ENCODE measurements at regions not wholly inside any gene's neighbourhood (a gene's known extent, or its start where the extent isn't known, plus 50 kb on each side); places are given as distances from the start of the nearest gene placed in this dataset.
"Not testable (repeated sequence)": the region's sequence is repeated elsewhere in the genome, so short reads cannot be mapped to it uniquely, and the experiment has no call there.

DNA sequence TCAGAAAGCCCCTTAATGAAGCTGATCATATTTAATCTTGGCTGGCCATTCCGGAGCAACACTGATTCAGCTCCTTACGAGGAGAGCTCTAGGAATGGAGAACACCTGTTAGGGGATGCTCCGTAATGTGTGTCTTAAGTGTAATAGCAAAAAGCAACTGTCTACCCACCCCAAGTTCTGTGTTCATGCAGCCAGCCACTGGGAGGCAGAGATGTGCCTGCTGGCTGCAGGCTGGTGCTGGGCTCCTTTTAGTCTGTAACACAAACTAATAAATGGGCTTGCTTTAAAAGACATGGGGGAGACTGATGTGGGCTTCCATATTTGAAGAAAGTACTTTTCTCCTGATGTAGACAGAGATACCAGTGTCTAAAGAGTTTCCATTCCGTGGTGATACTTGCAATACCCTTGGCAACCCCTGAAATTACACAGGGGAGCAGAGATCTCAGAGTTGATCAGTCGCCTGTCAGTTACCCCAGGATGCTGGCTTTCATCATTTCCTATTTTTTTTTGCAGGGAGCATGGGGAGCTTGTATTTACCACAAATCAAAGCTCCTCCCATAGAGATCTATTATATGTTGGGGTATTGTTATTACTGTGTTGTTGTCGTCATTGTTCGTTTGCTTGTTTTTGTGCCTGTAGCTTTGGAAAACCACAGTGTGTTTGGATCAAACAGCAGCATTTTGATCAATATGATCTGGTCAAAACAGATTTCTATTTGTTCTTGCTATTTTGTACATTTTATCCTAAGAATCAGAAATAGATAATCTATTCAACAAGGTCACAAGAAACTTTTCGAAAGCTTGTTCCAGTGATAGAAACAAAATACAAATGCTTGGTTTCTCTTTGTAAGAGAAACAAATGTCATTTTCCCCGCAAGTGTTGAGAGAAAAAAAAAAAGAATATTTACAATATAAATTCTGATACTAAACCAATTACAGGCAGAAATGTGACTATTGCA lies 65.8 kb downstream of the MTX3 start:
- no peaks in the 10 kb centered on the region for H3K9me3 Mint-ChIP-seq
- H3K4me1 Mint-ChIP-seq (ENCODE audit: low read depth): no peaks in the 10 kb centered on the region
- peak; percentile 47 for DNase-seq
- H3K27me3 Mint-ChIP-seq: peaks cover 14% of the 10 kb centered on the region
- no peak overlapping the region for H3K27ac Mint-ChIP-seq
- H3K36me3 Mint-ChIP-seq (ENCODE audit: low read depth): no peaks in the 10 kb centered on the region
- no peak overlapping the region for H3K4me3 Mint-ChIP-seq

DNA sequence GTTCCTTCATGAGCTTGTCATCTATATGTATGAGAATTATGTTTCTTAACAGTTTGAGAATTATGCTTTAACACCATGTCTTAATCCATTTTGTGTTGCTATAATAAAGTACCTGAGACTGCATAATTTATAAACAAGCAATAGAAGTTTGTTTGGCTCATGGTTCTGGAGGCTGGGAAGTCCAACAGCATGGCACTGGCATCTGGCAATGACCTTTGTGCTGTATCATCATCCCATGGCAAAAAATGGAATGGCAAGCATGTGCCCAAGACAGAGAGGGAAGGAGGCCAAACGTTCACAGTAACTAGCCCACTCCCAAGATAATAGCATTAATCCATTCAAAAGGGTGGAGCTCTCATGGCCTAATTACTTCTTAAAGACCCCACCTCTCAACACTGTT lies 67.6 kb downstream of the MTX3 start:
- H3K36me3 Mint-ChIP-seq (ENCODE audit: low read depth): no peaks in the 10 kb centered on the region
- peaks cover 6% of the 10 kb centered on the region for H3K9me3 Mint-ChIP-seq
- peaks cover 14% of the 10 kb centered on the region for H3K27me3 Mint-ChIP-seq
- no peak for DNase-seq
- H3K27ac Mint-ChIP-seq: no peak overlapping the region
- H3K4me3 Mint-ChIP-seq: no peak overlapping the region
- no peaks in the 10 kb centered on the region for H3K4me1 Mint-ChIP-seq (ENCODE audit: low read depth)

DNA sequence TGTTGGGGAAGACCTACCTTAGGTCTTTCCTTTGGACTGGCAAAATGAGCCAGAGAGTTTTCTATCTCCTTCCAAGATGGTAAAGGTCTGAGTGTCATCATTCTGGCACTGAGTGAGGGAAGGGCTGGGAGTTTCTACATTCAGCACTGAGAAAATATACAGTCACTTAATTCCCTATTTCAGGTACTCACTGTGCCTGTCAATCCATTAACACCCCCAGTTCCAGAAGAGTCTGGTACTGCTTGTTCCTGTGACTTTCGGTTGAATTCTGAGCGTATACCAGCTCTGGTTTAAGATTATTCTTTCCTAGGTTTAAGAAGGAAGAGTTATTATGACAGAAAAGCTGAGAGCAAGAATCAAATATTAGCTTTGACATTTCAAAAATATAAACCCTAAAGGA lies 68.4 kb downstream of the MTX3 start:
- H3K27ac Mint-ChIP-seq: no peak overlapping the region
- H3K36me3 Mint-ChIP-seq (ENCODE audit: low read depth): no peaks in the 10 kb centered on the region
- peaks cover 9% of the 10 kb centered on the region for H3K9me3 Mint-ChIP-seq
- DNase-seq: no peak
- peaks cover 14% of the 10 kb centered on the region for H3K27me3 Mint-ChIP-seq
- no peak overlapping the region for H3K4me3 Mint-ChIP-seq
- H3K4me1 Mint-ChIP-seq (ENCODE audit: low read depth): no peaks in the 10 kb centered on the region

DNA sequence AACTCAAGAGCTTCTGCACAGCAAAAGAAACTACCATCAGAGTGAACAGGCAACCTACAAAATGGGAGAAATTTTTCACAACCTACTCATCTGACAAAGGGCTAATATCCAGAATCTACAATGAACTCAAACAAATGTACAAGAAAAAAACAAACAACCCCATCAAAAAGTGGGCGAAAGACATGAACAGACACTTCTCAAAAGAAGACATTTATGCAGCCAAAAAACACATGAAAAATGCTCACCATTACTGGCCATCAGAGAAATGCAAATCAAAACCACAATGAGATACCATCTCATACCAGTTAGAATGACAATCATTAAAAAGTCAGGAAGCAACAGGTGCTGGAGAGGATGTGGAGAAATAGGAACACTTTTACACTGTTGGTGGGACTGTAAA lies 83.6 kb downstream of the MTX3 start:
- DNase-seq; H3K36me3 Mint-ChIP-seq (ENCODE audit: low read depth); H3K27me3 Mint-ChIP-seq; H3K9me3 Mint-ChIP-seq; H3K4me3 Mint-ChIP-seq; H3K27ac Mint-ChIP-seq; H3K4me1 Mint-ChIP-seq (ENCODE audit: low read depth): not testable (repeated sequence)

GRCh38 chr5:79902571-79902970 lies 88.5 kb downstream of the MTX3 start:
- not testable (repeated sequence) for H3K4me3 Mint-ChIP-seq; DNase-seq; H3K36me3 Mint-ChIP-seq (ENCODE audit: low read depth); H3K9me3 Mint-ChIP-seq; H3K4me1 Mint-ChIP-seq (ENCODE audit: low read depth); H3K27ac Mint-ChIP-seq
- H3K27me3 Mint-ChIP-seq: peaks cover 39% of the 10 kb centered on the region

DNA sequence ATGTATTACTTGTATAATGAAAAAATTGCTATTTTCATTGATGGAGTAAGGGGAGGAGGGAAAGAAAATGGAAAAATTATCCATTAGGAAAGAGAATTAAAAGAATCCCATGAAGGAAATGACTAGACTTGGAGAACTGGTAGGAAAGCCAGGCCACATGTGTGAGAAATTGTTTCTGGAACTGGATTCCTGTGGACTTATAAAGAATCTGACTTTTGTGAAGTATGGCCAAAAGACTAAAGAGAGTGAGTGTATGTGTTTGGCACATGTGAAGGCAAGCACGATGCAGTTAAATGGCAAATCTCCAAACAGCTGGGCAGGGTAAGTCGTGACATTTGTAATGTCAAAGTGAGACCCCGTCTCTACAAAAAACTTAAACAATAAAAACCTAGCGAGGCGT lies 89.4 kb downstream of the MTX3 start:
- Mint-ChIP-seq H3K27me3 (peaks cover 46% of the 10 kb centered on the region), H3K27ac (no peak overlapping the region), H3K4me3 (no peak overlapping the region), H3K4me1 (ENCODE audit: low read depth) (no peaks in the 10 kb centered on the region), H3K36me3 (ENCODE audit: low read depth) (no peaks in the 10 kb centered on the region), H3K9me3 (no peaks in the 10 kb centered on the region)
- no peak for DNase-seq

DNA sequence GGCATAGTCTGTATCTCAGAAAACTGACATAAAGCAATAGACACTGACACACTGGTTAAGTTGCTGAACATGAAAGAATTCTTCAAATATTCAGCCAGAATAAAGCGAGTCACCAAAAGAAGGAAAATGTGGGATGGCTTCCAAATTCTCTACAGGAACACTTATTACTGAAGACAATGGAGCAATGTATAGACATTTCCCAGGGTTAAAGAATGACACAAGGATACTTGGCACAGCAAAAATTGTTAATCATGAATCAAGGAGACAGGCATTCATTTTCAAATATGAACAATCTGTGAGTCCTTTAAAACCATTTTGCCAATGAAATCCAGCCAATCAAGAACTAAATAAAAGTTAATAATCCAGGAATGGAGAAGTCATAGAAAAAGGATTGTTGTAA lies 92.5 kb downstream of the MTX3 start:
- no peaks in the 10 kb centered on the region for H3K4me1 Mint-ChIP-seq (ENCODE audit: low read depth)

DNA sequence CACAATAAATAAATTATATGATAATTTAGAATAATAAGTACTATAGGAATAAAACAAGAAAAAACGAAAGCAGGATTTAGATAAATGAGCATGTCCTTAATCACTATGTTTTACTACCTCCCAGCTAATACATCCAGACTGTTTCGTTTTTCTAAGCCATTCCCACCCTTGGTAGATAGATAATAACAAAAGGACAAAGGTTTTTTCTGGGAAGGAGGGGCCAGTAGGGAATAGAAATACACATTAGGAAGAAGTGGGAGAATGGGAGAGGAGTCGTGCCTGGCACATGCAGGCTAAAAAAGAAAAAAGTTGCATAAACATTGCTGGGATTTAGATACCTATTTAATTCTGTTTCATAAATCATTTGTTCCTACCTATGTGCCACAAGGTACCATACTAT lies 97.1 kb downstream of the MTX3 start:
- H3K27ac Mint-ChIP-seq: no peak overlapping the region
- no peak for DNase-seq
- peaks cover 50% of the 10 kb centered on the region for H3K27me3 Mint-ChIP-seq

More for the DNA sequence above, 92.5 kb downstream of the MTX3 start:
- H3K27ac Mint-ChIP-seq: no peak overlapping the region
- H3K4me3 Mint-ChIP-seq: no peak overlapping the region
- DNase-seq: no peak
- no peaks in the 10 kb centered on the region for H3K36me3 Mint-ChIP-seq (ENCODE audit: low read depth)
- H3K27me3 Mint-ChIP-seq: peaks cover 57% of the 10 kb centered on the region
- no peaks in the 10 kb centered on the region for H3K9me3 Mint-ChIP-seq

GRCh38 chr5:79893485-79893884 lies 97.6 kb downstream of the MTX3 start:
- no peak for DNase-seq
- Mint-ChIP-seq H3K27ac (no peak overlapping the region), H3K27me3 (peaks cover 46% of the 10 kb centered on the region), H3K4me1 (ENCODE audit: low read depth) (no peaks in the 10 kb centered on the region), H3K9me3 (no peaks in the 10 kb centered on the region), H3K36me3 (ENCODE audit: low read depth) (no peaks in the 10 kb centered on the region), H3K4me3 (no peak overlapping the region)

More for the DNA sequence above, 97.1 kb downstream of the MTX3 start:
- H3K9me3 Mint-ChIP-seq: no peaks in the 10 kb centered on the region
- no peak overlapping the region for H3K4me3 Mint-ChIP-seq
- no peaks in the 10 kb centered on the region for H3K36me3 Mint-ChIP-seq (ENCODE audit: low read depth)
- H3K4me1 Mint-ChIP-seq (ENCODE audit: low read depth): no peaks in the 10 kb centered on the region

DNA sequence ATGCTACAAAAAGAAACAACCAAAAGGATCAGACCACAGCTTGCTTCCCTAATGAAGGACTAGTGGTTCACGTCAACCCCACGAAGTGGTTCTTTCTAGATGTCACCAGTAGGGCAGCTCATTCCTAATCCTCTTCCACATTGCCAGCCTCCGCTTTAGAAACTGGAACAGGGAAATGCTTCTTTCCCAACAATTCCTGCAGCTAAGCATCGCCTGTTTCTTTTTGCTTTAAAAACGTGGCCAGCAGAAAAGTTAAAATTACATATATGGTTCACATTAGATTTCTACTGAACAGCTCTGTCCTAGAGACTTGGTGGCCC lies 100.2 kb downstream of the MTX3 start:
- peaks cover 42% of the 10 kb centered on the region for H3K27me3 Mint-ChIP-seq
- H3K9me3 Mint-ChIP-seq: peaks cover 12% of the 10 kb centered on the region
- no peak for DNase-seq
- no peak overlapping the region for H3K27ac Mint-ChIP-seq
- no peaks in the 10 kb centered on the region for H3K4me1 Mint-ChIP-seq (ENCODE audit: low read depth)
- no peak overlapping the region for H3K4me3 Mint-ChIP-seq
- H3K36me3 Mint-ChIP-seq (ENCODE audit: low read depth): no peaks in the 10 kb centered on the region

GRCh38 chr5:79890119-79890929 lies 100.7 kb downstream of the MTX3 start:
- Mint-ChIP-seq H3K36me3 (ENCODE audit: low read depth) (no peaks in the 10 kb centered on the region), H3K4me1 (ENCODE audit: low read depth) (no peaks in the 10 kb centered on the region), H3K9me3 (peaks cover 12% of the 10 kb centered on the region), H3K4me3 (no peak overlapping the region), H3K27ac (no peak overlapping the region), H3K27me3 (peaks cover 37% of the 10 kb centered on the region)
- no peak for DNase-seq

- Mint-ChIP-seq H3K4me3 (no peak overlapping the region), H3K4me1 (ENCODE audit: low read depth) (no peaks in the 10 kb centered on the region), H3K27ac (no peak overlapping the region), H3K9me3 (peaks cover 12% of the 10 kb centered on the region), H3K27me3 (peaks cover 27% of the 10 kb centered on the region), H3K36me3 (ENCODE audit: low read depth) (no peaks in the 10 kb centered on the region)
- DNase-seq: no peak
Measured at GRCh38 chr5:79888643-79889042, 102.4 kb downstream of the MTX3 start.

- no peak overlapping the region for H3K4me3 Mint-ChIP-seq
Measured at GRCh38 chr5:79886925-79887655, 104.0 kb downstream of the MTX3 start.

GRCh38 chr5:79886456-79886855 lies 104.6 kb downstream of the MTX3 start:
- no peak overlapping the region for H3K4me3 Mint-ChIP-seq

More at GRCh38 chr5:79886925-79887655, 104.0 kb downstream of the MTX3 start:
- Mint-ChIP-seq H3K36me3 (ENCODE audit: low read depth) (no peaks in the 10 kb centered on the region), H3K4me1 (ENCODE audit: low read depth) (no peaks in the 10 kb centered on the region), H3K9me3 (peaks cover 12% of the 10 kb centered on the region), H3K27ac (no peak overlapping the region), H3K27me3 (peaks cover 13% of the 10 kb centered on the region)
- DNase-seq: no peak

More at GRCh38 chr5:79886456-79886855, 104.6 kb downstream of the MTX3 start:
- no peaks in the 10 kb centered on the region for H3K4me1 Mint-ChIP-seq (ENCODE audit: low read depth)
- H3K27me3 Mint-ChIP-seq: peaks cover 13% of the 10 kb centered on the region
- no peak overlapping the region for H3K27ac Mint-ChIP-seq
- DNase-seq: no peak
- H3K9me3 Mint-ChIP-seq: peaks cover 12% of the 10 kb centered on the region
- H3K36me3 Mint-ChIP-seq (ENCODE audit: low read depth): no peaks in the 10 kb centered on the region
